HG02938 (cell line): ENCODE measurements at regions not wholly inside any gene's neighbourhood (a gene's known extent, or its start where the extent isn't known, plus 50 kb on each side); places are given as distances from the start of the nearest gene placed in this dataset.

Experiments used
- ATAC-seq: cut with Tn5 transposase; IDR thresholded peaks from one replicate; pipeline ENCODE4 v1.9.1; 2021; ENCODE audit warnings: mild to moderate bottlenecking, moderate library complexity; ENCODE audit not compliant: unreplicated experiment

GRCh38 chr4:19803406-19803805 lies 448.3 kb upstream of the SLIT2 start:
- no peak for ATAC-seq

GRCh38 chr4:19793831-19794230 lies 457.9 kb upstream of the SLIT2 start:
- no peak for ATAC-seq

GRCh38 chr4:19791422-19792123 lies 460.1 kb upstream of the SLIT2 start:
- ATAC-seq, result no peak

GRCh38 chr4:19786616-19787015 lies 465.1 kb upstream of the SLIT2 start:
- ATAC-seq, result no peak

GRCh38 chr4:19783667-19784223 lies 468.0 kb upstream of the SLIT2 start:
- ATAC-seq, result no peak

- no peak for ATAC-seq
Observed at GRCh38 chr4:19780871-19781270, 470.8 kb upstream of the SLIT2 start.

- ATAC-seq, result no peak
Observed at GRCh38 chr4:19776929-19777328, 474.8 kb upstream of the SLIT2 start.

- no peak for ATAC-seq
Observed at GRCh38 chr4:19776021-19776459, 475.7 kb upstream of the SLIT2 start.

- no peak for ATAC-seq
Observed at GRCh38 chr4:19774690-19775256, 476.9 kb upstream of the SLIT2 start.

- ATAC-seq, result no peak
Observed at GRCh38 chr4:19772581-19772980, 479.1 kb upstream of the SLIT2 start.

- no peak for ATAC-seq
Observed at GRCh38 chr4:19756661-19757060, 495.0 kb upstream of the SLIT2 start.

- no peak for ATAC-seq
Observed at GRCh38 chr4:19752599-19752998, 499.1 kb upstream of the SLIT2 start.

- no peak for ATAC-seq
Observed at GRCh38 chr4:19748519-19749479, 502.9 kb upstream of the SLIT2 start.

- no peak for ATAC-seq
Observed at GRCh38 chr4:19746377-19746776, 505.3 kb upstream of the SLIT2 start.

- no peak for ATAC-seq
Observed at GRCh38 chr4:19743115-19743638, 508.5 kb upstream of the SLIT2 start.

- no peak for ATAC-seq
Observed at GRCh38 chr4:19739101-19739651, 512.5 kb upstream of the SLIT2 start.

GRCh38 chr4:19736968-19737756 lies 514.5 kb upstream of the SLIT2 start:
- ATAC-seq, result no peak

GRCh38 chr4:19735012-19735411 lies 516.7 kb upstream of the SLIT2 start:
- no peak for ATAC-seq

GRCh38 chr4:19729886-19730651 lies 521.6 kb upstream of the SLIT2 start:
- ATAC-seq, result no peak
